Activated B cell treated with CpG ODN at 0.5 μM for 24 hours (primary cell): ENCODE measurements at regions not wholly inside any gene's neighbourhood (a gene's known extent, or its start where the extent isn't known, plus 50 kb on each side); places are given as distances from the start of the nearest gene placed in this dataset.

ENCODE experiments used
- ATAC-seq: fragments of 200-7000 bp; cut with Tn5 transposase; one replicate; pipeline ENCODE4 v1.10.0; 2021; ENCODE audit warnings: low read depth, mild to moderate bottlenecking, moderate library complexity
- CTCF ChIA-PET: fragments of 350-600 bp; sonication (Branson Sonifier 250); formaldehyde crosslinking; loops from one replicate; lab custom pipeline; 2021; ENCODE audit warnings: antibody characterized with exemption; lab: Charles Lee
- POLR2A ChIA-PET: fragments of 350-600 bp; sonication (Branson Sonifier 250); formaldehyde crosslinking; loops from one replicate; lab custom pipeline; 2021; ENCODE audit warnings: antibody characterized with exemption; lab: Charles Lee
- DNase-seq: peaks from one replicate; pipeline ENCODE4 v3.0.0; 2022
- H3K27ac Mint-ChIP-seq: one replicate; pipeline ENCODE4 v1.8.0; 2020; ENCODE audit warnings: mixed read lengths
- H3K27me3 Mint-ChIP-seq: one replicate; pipeline ENCODE4 v1.8.0; 2021; ENCODE audit warnings: mixed read lengths
- H3K36me3 Mint-ChIP-seq: one replicate; pipeline ENCODE4 v1.8.0; 2021; ENCODE audit warnings: low read depth, mixed read lengths
- H3K4me1 Mint-ChIP-seq: one replicate; pipeline ENCODE4 v1.8.0; 2021; ENCODE audit warnings: mixed read lengths
- H3K4me3 Mint-ChIP-seq: one replicate; pipeline ENCODE4 v1.8.0; 2020; ENCODE audit warnings: mild to moderate bottlenecking, mixed read lengths
- H3K9me3 Mint-ChIP-seq: one replicate; pipeline ENCODE4 v1.8.0; 2020; ENCODE audit warnings: mixed read lengths
- CTCF ChIP-seq: fragments of 200-600 bp; IDR thresholded peaks from one replicate; pipeline ENCODE4 v1.8.0; 2022; ENCODE audit warnings: antibody characterized with exemption, mild to moderate bottlenecking
- intact Hi-C: fragments of 100-400 bp; cut with micrococcal nuclease; formaldehyde crosslinking; loops from one replicate; pipeline ENCODE4 v1.15.1; 2024

GRCh38 chr6:53203483-53203882 is 54.8 kb upstream of the GCM1 start:
- CTCF ChIA-PET, result interaction anchor here (0.9 kb wide), 1 partner anchor 27 kb away, joined by 3 read pairs; no protein-coding TSS in a partner anchor
- DNase-seq (no peak), ATAC-seq (no peak)
- H3K4me3 Mint-ChIP-seq, result peak overlapping the region; percentile 37
- H3K9me3 Mint-ChIP-seq, result no peaks in the 10 kb centered on the region
- no peak for TF ChIP-seq CTCF
- POLR2A ChIA-PET, result interaction anchor here (0.6 to 1.1 kb wide), 3 partner anchors 16 to 492 kb away, joined by 3 to 14 read pairs (median 3); no protein-coding TSS in a partner anchor
- no peaks in the 10 kb centered on the region for H3K36me3 Mint-ChIP-seq
- no peaks in the 10 kb centered on the region for H3K27me3 Mint-ChIP-seq
- H3K27ac Mint-ChIP-seq, result peak overlapping the region; percentile 80
- intact Hi-C loops, result no loop called here
- peaks cover 74% of the 10 kb centered on the region for H3K4me1 Mint-ChIP-seq

GRCh38 chr6:53202052-53202451 is 53.4 kb upstream of the GCM1 start:
- Mint-ChIP-seq H3K4me3 (no peak overlapping the region), H3K36me3 (no peaks in the 10 kb centered on the region), H3K9me3 (no peaks in the 10 kb centered on the region), H3K27me3 (no peaks in the 10 kb centered on the region), H3K4me1 (peaks cover 79% of the 10 kb centered on the region), H3K27ac (peak overlapping the region; percentile 44)
- intact Hi-C loops, result no loop called here
- ATAC-seq (no peak), DNase-seq (no peak)
- CTCF ChIA-PET, result interaction anchor here (0.9 kb wide), 2 partner anchors 30 to 92 kb away, joined by 3 to 4 read pairs; no protein-coding TSS in a partner anchor
- TF ChIP-seq CTCF, result no peak
- POLR2A ChIA-PET, result interaction anchor here (0.8 to 1.9 kb wide), 5 partner anchors 11 to 44 kb away, joined by 3 to 5 read pairs (median 4); no protein-coding TSS in a partner anchor

- Mint-ChIP-seq H3K36me3 (no peaks in the 10 kb centered on the region), H3K27me3 (no peaks in the 10 kb centered on the region), H3K4me1 (peaks cover 78% of the 10 kb centered on the region), H3K27ac (peak overlapping the region; percentile 61), H3K9me3 (no peaks in the 10 kb centered on the region), H3K4me3 (peak overlapping the region; percentile 16)
- TF ChIP-seq CTCF, result no peak
- ATAC-seq, result no peak
- intact Hi-C loops, result no loop called here
- ChIA-PET CTCF (no interaction called here), POLR2A (interaction anchor here (0.7 to 1.9 kb wide), 2 partner anchors 43 to 45 kb away, joined by 3 to 5 read pairs; no protein-coding TSS in a partner anchor)
- DNase-seq, result no peak
Observed at GRCh38 chr6:53201270-53201669, 52.6 kb upstream of the GCM1 start.

- peak overlapping the region; percentile 17 for H3K4me3 Mint-ChIP-seq
Observed at GRCh38 chr6:53199765-53200164, 51.1 kb upstream of the GCM1 start.

More at GRCh38 chr6:53199765-53200164, 51.1 kb upstream of the GCM1 start:
- H3K27ac Mint-ChIP-seq, result peak overlapping the region; percentile 80
- intact Hi-C loops, result loop anchor here (1.0 to 2.0 kb wide), 5 partner anchors 11 to 149 kb away; partner anchors contain the start of gene ELOVL5
- no peak for DNase-seq
- TF ChIP-seq CTCF, result no peak
- no peaks in the 10 kb centered on the region for H3K9me3 Mint-ChIP-seq
- ChIA-PET CTCF (interaction anchor here (0.5 to 1.2 kb wide), 3 partner anchors 27 to 237 kb away, joined by 3 read pairs; no protein-coding TSS in a partner anchor), POLR2A (interaction anchor here (0.6 to 2.1 kb wide), 8 partner anchors 11 to 262 kb away, joined by 3 to 8 read pairs (median 4); no protein-coding TSS in a partner anchor)
- H3K27me3 Mint-ChIP-seq, result no peaks in the 10 kb centered on the region
- ATAC-seq, result no peak
- peaks cover 72% of the 10 kb centered on the region for H3K4me1 Mint-ChIP-seq
- H3K36me3 Mint-ChIP-seq, result no peaks in the 10 kb centered on the region
